GM21528 (cell line): ENCODE measurements at regions not wholly inside any gene's neighbourhood (a gene's known extent, or its start where the extent isn't known, plus 50 kb on each side); places are given as distances from the start of the nearest gene placed in this dataset.

Experiments used
- ATAC-seq: cut with Tn5 transposase; IDR thresholded peaks from one replicate; pipeline ENCODE4 v1.9.1; 2021; ENCODE audit warnings: mild to moderate bottlenecking, moderate library complexity; ENCODE audit not compliant: unreplicated experiment, low FRiP score

DNA sequence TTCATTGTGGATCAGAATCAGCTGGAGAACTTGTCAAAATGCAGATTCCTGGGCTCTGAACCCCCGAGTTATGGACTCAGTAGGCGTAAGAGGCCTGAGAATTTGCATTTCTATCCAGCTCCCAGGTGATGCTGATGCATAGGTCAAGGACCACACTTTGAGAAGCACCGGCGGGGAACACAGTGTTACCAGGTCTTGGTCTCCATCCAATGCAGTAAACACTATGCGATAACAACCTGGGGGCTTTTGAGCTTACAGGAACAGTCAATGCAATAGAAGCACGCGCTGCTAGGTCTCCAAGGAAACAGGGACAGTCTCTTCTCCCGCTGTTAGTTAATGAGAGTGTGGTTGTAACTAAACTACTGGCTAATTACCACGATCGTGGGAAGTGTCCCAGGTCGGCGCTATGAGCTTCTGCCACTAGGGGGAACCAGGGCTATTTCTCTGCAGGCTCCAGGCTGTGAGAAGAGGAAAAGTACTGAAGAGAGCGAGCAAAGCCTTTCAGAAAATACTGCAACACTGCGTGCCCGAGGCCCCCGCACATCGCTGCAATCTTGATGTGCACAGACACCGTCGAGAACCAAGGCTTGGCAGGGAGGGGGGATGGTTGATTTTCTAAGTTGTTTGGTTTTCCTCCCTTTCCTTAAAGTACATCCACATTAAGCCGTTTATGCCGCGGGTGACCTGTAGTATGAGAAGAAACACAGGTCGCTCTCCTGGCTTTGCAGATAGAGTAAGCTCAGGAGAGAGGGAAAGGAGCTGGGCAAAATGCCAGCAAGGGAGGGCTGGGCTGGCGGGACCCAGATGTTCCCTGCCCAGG is 52.0 kb upstream of the KCNA1 start:
- ATAC-seq: no peak

GRCh38 chr12:4858386-4858785 is 51.3 kb upstream of the KCNA1 start:
- ATAC-seq: no peak

DNA sequence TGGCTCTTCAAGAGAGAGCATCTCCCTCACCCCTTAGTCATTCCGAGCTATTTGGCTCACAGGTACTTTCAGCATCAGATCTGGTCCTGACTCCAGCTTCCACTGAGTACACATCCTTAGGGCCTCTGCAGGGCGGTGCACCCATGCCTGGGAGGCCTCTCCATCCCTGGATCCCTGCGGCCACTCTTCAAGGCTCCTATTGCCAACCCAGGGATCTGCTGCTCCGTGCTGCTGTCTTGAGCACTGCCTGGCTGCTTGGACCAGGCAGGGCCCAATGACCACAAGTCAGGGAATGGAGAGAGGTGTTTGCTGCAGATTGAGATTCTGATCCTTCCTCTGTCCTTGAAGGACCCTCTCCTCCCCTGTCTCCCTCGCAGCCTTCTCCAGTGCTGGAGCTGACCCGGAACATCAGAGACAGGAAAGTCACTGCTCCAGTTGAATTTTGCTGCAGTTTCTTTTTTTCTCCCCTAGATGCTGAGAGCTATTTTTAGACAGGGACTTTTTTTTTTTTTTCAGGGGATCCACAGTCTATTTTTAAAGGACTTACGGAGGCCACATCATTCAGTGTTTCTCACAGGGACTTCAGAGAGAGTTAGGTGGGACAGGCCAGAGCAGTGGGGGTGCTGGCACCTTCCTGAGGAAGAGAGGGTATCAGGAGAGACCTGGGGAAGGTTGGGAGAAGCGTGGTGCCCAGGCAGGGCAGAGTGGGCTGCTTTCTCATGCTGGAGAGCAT is 50.1 kb upstream of the KCNA1 start:
- ATAC-seq: no peak
